Adrenal gland (tissue), 5 donors: ENCODE measurements at regions not wholly inside any gene's neighbourhood (a gene's known extent, or its start where the extent isn't known, plus 50 kb on each side); places are given as distances from the start of the nearest gene placed in this dataset.

Experiments used
- POLR2A ChIP-seq, 2 donors: fragments of 450-650 bp; IDR thresholded peaks; one replicate each; pipeline ENCODE4 v1.6.1; 2017; ENCODE audit warnings: antibody characterized with exemption in 2 of 2, mild to moderate bottlenecking in 2 of 2, moderate library complexity in 1 of 2
- TF ChIP-seq, protein P1 (sequence below), 6 experiments: fragments of 450-650 bp in 4 of 6; fragments of 200-600 bp in 2 of 6; sonication (generic) in 1 of 6; IDR thresholded peaks; 1 replicate in 5 of 6; 2 replicates in 1 of 6; pipeline versions ENCODE4 v1.5.1 to v1.8.0; 2016 to 2021; ENCODE audit warnings: antibody characterized with exemption in 6 of 6, mild to moderate bottlenecking in 2 of 6, moderate library complexity in 1 of 6
- donor health status: DM: no; HTN: no; CAD: no.

DNA sequence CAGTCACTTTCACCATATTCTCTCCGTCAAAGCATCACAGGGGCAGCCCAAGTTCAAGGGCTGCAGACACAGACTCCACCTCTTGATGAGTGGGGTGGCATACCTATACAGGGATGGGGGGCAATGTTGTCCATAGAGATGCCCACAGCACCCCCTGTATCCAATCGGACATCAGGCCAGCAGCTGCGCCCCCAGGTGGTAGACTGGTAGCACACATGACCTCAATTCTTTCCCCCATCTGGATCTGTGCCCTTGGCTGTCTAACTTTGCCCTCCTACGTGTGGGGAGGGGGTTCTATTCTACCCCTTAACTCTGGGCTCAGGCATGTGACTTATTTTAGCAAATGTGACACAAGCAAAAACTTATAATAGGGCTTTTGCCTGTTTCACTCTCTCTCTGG, 84.0 kb upstream of the SLC25A48 start:
- TF ChIP-seq, protein P1, sequence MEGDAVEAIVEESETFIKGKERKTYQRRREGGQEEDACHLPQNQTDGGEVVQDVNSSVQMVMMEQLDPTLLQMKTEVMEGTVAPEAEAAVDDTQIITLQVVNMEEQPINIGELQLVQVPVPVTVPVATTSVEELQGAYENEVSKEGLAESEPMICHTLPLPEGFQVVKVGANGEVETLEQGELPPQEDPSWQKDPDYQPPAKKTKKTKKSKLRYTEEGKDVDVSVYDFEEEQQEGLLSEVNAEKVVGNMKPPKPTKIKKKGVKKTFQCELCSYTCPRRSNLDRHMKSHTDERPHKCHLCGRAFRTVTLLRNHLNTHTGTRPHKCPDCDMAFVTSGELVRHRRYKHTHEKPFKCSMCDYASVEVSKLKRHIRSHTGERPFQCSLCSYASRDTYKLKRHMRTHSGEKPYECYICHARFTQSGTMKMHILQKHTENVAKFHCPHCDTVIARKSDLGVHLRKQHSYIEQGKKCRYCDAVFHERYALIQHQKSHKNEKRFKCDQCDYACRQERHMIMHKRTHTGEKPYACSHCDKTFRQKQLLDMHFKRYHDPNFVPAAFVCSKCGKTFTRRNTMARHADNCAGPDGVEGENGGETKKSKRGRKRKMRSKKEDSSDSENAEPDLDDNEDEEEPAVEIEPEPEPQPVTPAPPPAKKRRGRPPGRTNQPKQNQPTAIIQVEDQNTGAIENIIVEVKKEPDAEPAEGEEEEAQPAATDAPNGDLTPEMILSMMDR (IDR thresholded peaks at IDR 0.05): no peak
- no peak for TF ChIP-seq POLR2A (IDR thresholded peaks at IDR 0.05)
